ENCODE measurements at regions not wholly inside any gene's neighbourhood (a gene's known extent, or its start where the extent isn't known, plus 50 kb on each side); places are given as distances from the start of the nearest gene placed in this dataset.

DNA sequence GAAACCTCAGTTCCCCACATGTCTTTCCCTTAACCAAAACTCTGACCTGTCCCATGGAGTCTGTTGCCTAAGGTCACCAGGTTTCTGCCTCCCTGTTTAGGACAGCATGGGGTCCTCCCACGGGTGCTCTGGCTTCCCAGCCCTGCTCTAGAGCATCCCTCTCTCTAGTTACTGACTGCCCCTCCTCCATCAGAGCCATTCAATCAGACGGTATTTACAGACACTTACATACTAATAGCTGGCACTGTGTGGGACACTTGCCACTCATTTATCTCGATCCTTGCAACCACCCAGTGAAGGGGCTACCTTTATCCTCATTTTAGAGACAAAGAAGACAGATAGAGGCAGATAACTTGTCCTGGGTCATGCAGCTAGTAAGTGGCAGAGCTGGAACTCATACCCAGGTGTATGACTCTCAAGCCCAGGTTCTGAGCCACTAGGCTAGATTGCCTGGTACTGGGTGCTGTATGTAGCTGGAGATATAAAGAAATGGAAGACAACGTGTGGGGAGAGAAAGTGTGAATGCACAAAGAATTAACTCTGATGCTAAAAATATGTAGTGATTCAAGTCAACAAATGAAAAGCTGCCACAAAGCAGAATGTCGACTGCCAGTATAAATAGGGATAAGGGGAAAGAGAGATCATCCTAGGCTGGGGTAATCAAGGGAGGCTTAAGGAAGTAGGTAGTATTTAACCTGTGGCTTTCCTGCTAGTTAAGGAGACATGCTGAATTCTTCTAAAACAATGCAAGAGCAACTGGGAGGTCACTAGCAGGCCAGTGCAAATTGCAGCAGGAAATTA is 52.5 kb upstream of the PDE8B start:
- no peak for DNase-seq (ENCODE audit: low read depth in 2 of 2)

DNA sequence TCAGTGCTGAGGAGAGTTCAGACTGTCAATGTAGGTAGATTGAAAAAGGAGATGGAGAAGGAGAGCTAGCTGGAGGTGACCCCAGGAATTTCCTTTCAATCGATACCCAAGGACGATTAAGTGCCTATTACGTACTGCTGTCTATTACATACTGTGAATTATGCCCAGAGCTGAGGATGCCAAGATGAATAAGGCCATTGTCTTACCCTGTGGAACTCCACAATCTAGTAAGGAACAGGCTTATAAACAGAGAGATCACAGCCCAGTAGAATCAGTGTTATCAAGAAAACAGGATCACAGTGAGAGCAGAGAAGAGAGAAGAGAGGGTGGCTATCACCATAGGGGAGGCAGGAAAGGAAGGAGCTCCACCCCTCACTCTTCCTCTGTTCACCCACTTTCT is 54.1 kb upstream of the PDE8B start:
- no peak for DNase-seq (ENCODE audit: low read depth in 2 of 2)

DNA sequence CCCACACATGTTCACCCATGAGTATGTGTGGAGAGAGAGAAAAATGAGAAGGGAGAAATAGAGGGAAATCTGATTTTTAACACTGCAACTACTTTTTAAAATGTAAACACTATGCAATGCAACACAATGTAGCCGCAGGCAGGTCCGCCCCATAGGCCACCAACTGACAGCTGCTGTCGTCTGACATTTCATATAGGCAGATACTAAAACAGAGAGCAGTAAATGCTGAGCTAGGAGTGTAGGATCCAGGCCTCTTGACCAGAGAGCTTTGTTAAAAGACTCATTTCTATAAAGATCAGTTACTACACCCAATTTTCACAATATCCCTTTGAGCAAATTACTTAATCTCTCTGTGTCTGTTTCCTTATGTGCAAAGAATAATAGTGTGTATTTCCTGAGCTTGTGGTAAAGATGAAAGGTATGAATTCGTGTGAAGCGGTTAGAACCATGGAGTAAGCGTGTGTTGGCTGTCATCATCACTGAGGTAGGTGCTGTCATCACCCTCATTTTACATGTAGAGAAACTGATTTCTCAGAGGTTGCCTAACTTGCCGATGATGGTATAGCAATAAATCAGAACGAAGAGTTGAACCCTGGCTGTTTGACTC is 55.2 kb upstream of the PDE8B start:
- DNase-seq (ENCODE audit: low read depth in 2 of 2) = no peak

DNA sequence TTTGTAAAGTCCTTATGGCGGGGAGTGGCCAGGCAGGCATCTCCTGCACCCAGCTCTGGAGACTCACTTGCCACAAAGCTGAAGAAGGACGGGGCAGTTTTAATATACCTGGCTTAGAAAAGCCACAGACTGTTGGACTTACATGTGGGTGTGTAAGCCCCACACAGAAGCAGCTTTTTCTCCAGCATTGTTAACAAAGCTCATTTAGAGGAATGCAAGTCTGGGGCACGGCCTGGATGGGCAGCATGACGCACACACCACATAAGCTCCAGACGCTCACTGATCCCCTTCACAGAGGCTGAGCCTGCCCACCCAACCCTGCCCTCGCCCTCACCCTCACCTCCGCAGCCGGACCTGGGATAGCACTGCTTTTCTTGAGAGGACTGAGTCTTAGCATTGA is 58.0 kb upstream of the PDE8B start:
- DNase-seq (ENCODE audit: low read depth in 2 of 2) = no peak

DNA sequence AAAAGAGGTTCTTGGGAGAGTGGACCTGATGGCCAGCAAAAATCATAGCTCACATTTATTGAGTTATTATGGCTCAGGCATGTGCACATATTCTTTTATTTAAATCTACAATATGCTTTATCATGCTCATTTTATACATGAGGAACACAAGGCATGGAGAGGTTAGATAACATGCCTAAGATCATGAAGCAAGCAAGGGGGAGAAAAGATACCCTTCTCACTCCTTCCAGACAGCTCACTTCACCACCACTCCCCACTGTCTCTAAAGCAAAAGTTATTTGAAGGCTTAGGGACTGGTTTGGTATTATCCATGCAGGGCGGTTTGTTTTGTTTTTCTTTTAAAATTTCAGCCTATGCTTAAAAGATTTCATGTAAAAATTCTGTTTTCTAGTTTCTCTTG is 59.0 kb upstream of the PDE8B start:
- DNase-seq (ENCODE audit: low read depth in 2 of 2) = no peak

DNA sequence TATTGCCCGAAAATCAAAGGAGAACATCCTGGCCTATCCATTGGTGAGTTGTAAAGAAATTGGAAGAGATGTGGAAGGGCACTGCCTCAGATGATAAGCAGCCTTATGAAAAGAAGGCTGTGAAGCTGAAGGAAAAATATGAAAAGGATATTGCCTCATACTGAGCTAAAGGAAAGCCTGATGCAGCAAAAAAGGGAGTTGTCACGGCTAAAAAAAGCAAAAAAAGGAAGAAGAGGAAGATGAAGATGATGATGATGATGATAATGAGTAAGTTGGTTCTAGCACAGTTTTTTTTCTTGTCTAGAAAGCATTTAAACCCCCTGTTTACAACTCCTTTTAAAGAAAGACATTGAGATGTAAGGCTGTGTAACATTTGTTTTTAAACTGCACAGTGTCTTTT is 59.8 kb upstream of the ZBED3 start:
- no peak for DNase-seq (ENCODE audit: low read depth in 2 of 2)

DNA sequence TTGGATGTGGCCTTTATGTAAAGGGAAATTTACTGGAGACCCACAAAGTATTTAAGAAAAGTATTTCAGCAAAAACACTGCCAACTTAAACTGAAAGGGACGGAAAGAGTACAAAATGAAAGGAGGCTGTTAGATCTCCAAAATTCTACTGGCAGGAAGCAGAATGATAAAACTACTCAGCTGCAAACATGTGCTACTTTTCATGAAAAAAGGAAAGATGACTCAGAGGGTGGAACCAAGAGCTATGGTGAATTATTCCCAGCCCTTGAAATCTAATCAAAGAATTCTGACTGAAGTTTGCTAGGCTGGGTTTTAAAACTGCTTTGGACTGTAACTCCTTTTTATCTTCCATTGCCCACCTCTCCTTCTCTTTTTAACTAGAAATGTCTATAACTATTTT is 58.6 kb upstream of the ZBED3 start:
- DNase-seq (ENCODE audit: low read depth in 2 of 2) = no peak

DNA sequence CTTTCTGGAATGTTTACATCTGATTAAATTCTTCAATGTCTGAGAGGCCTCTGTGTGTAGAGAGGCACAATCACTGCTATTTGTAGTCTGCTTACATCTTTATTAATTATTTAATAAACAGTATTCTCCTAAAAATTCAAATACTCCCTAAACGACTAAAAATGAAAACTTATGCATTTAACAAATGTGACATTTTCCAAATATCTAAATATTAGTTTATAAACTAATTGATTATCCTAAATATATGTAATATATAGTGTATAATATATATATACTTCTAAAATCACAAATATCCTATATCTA is 57.7 kb upstream of the ZBED3 start:
- no peak for DNase-seq (ENCODE audit: low read depth in 2 of 2)

DNA sequence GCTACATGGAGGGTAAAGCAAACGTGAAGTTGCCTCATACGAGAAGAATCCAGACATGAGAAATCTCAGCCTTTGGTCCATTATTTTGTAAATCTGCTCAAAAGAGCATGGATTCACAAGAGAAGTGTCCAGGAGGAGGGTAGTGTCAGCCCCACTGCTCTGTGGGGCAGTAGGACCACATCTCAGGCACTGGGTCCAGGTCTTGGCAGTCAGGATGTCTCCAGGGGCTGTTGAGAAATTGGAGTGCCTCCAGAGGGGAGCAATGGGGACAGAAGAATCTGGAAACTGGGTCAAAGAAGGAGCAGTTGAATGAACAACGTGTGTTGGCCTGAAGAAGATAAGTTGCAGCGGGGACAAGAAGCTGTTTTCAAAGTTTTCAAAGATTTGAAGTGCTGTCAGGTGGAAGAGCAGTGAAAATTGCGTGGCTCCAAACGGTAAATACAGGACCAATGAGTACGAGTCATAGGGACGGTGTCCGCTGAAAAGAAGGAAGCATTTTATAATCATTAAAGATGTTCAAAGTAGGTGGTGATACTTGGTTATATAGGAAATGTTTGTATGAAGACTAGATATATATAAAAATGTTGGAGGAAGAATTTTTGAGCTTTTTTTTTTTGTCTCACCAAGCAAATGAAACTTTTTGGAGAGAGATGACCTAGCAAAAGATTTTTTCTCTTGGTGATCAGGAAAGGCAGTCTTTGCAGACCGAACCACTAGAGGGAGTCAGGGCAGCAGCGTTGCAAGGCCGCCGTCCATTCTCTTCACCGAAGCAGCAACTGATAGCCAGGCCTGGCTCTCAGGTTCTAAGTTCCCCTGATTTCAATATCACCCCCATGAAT is 57.1 kb upstream of the ZBED3 start:
- DNase-seq (ENCODE audit: low read depth in 2 of 2) = peak; percentile 34 to 45

DNA sequence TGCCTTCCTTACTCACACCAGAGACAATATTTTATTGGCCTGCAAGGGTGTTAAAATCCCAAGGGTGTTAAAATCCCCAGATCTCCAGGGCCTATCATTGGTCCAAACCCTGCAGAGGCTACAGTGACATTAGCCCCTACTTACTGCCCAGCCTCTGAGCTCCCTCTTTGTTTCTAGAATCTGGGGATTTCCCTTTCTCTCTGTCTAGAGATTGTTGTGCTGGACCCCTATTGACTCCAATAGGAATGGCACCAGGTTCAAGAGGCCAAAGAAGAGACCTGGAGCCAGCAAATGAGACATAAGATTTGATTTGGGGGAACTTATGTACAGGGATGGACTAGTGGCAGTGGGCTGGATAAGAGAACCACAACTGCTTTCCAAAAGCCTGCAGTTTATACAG is 53.3 kb upstream of the ZBED3 start:
- no peak for DNase-seq (ENCODE audit: low read depth in 2 of 2)

DNA sequence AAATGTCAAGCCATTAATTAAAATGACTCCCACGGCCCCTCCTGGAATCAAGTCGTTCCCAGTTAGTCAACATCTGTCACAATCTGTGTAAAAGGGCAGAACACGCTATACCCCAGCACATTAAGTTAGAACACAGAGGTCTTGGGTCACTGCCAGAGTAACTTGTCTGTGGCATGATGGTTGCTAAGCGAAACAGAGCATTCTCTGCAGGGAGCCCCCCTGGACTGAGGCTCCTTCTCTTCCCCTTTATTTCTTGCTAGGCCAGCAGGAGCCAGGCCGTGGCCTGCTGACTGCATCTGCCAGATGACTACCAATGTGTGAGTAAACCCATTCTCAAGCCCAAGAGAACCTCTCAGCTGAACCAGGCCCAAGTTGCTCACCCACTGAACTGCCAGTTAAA is 51.9 kb upstream of the ZBED3 start:
- DNase-seq (ENCODE audit: low read depth in 2 of 2) = no peak
